MCF 10A (cell line): ENCODE measurements at regions not wholly inside any gene's neighbourhood (a gene's known extent, or its start where the extent isn't known, plus 50 kb on each side); places are given as distances from the start of the nearest gene placed in this dataset.
A peak's percentile ranks its signal among the peaks of the same experiment; 100 is the strongest.

Source experiments
- BruUV-seq: library from RNA; stranded (reverse); fragments of 400-500 nt; replicated peaks from 2 replicates; lab custom pipeline; 2021; lab: Mats Ljungman, UMichigan
- CTCF ChIA-PET: fragments of 300-600 bp; sonication (Branson Sonifier 250); formaldehyde crosslinking; extraction: SDS; loops from one replicate; lab custom pipeline; 2021; ENCODE audit warnings: antibody characterized with exemption, inconsistent platforms; lab: Yijun Ruan, JAX
- POLR2A ChIA-PET: fragments of 300-600, 350-650 bp; sonication (Branson Sonifier 250); formaldehyde crosslinking; extraction: SDS; loops from one replicate; lab custom pipeline; 2020; ENCODE audit warnings: antibody characterized with exemption, inconsistent platforms; lab: Yijun Ruan, JAX
- DNase-seq: peaks from one replicate; pipeline ENCODE4 v3.0.0-alpha.2; 2018; ENCODE audit not compliant: unreplicated experiment
- H3K27ac Mint-ChIP-seq: one replicate; pipeline ENCODE4 v1.8.0; 2022; ENCODE audit warnings: mild to moderate bottlenecking, low read depth, mixed read lengths; ENCODE audit not compliant: unreplicated experiment
- H3K27me3 Mint-ChIP-seq: one replicate; pipeline ENCODE4 v1.8.0; 2022; ENCODE audit warnings: mixed read lengths; ENCODE audit not compliant: insufficient read depth, unreplicated experiment
- H3K36me3 Mint-ChIP-seq: one replicate; pipeline ENCODE4 v1.8.0; 2022; ENCODE audit warnings: mild to moderate bottlenecking, moderate library complexity, mixed read lengths; ENCODE audit not compliant: insufficient read depth, unreplicated experiment
- H3K4me1 Mint-ChIP-seq: one replicate; pipeline ENCODE4 v1.8.0; 2022; ENCODE audit warnings: mixed read lengths; ENCODE audit not compliant: insufficient read depth, unreplicated experiment
- H3K4me3 Mint-ChIP-seq: one replicate; pipeline ENCODE4 v1.8.0; 2022; ENCODE audit warnings: mild to moderate bottlenecking, moderate library complexity, mixed read lengths; ENCODE audit not compliant: unreplicated experiment
- H3K9me3 Mint-ChIP-seq: one replicate; pipeline ENCODE4 v1.8.0; 2022; ENCODE audit warnings: mixed read lengths; ENCODE audit not compliant: unreplicated experiment
- intact Hi-C: fragments of 100-400 bp; cut with micrococcal nuclease; formaldehyde crosslinking; loops from 2 replicates; pipeline ENCODE4 v1.14.1; 2022
- TF ChIP-seq, protein P1 (sequence below): fragments of 200-600 bp; IDR thresholded peaks from one replicate; pipeline ENCODE4 v1.8.0; 2022; ENCODE audit warnings: antibody characterized with exemption, mild to moderate bottlenecking; ENCODE audit not compliant: unreplicated experiment

DNA sequence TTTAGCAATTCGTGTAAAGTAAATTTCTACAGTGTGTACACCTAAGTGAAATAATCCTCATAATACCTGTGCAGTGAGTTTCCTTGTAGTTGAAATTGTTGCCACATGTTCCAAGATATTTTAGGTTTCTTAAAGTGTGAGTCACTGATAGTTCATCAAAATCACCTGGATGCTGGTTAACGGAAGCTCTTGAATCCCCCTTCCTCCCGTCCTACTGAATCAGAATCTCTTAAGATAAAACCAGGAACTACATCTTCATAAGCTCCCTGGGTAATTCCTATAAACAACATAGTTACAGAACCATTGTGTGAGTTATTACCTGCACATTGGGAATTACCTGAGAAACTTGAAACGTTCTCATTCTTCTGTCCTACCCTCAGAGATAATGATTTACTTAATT, 197.4 kb upstream of the HS3ST1 start:
- no peaks in the 10 kb centered on the region for H3K36me3 Mint-ChIP-seq
- BruUV-seq: no TSS peak
- H3K27ac Mint-ChIP-seq: no peak overlapping the region
- H3K27me3 Mint-ChIP-seq: no peaks in the 10 kb centered on the region
- POLR2A ChIA-PET: interaction anchor here (0.6 to 2.3 kb wide), 5 partner anchors 9 to 197 kb away, joined by 3 to 9 read pairs (median 3); partner anchors contain the start of gene HS3ST1
- H3K9me3 Mint-ChIP-seq: no peaks in the 10 kb centered on the region
- peak; percentile 42 for DNase-seq
- intact Hi-C loops: no loop called here
- H3K4me3 Mint-ChIP-seq: no peak overlapping the region
- CTCF ChIA-PET: interaction anchor here (0.6 to 1.8 kb wide), 3 partner anchors 9 to 202 kb away, joined by 3 to 4 read pairs (median 3); no protein-coding TSS in a partner anchor
- TF ChIP-seq, protein P1, sequence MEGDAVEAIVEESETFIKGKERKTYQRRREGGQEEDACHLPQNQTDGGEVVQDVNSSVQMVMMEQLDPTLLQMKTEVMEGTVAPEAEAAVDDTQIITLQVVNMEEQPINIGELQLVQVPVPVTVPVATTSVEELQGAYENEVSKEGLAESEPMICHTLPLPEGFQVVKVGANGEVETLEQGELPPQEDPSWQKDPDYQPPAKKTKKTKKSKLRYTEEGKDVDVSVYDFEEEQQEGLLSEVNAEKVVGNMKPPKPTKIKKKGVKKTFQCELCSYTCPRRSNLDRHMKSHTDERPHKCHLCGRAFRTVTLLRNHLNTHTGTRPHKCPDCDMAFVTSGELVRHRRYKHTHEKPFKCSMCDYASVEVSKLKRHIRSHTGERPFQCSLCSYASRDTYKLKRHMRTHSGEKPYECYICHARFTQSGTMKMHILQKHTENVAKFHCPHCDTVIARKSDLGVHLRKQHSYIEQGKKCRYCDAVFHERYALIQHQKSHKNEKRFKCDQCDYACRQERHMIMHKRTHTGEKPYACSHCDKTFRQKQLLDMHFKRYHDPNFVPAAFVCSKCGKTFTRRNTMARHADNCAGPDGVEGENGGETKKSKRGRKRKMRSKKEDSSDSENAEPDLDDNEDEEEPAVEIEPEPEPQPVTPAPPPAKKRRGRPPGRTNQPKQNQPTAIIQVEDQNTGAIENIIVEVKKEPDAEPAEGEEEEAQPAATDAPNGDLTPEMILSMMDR: no peak
- peaks cover 38% of the 10 kb centered on the region for H3K4me1 Mint-ChIP-seq

DNA sequence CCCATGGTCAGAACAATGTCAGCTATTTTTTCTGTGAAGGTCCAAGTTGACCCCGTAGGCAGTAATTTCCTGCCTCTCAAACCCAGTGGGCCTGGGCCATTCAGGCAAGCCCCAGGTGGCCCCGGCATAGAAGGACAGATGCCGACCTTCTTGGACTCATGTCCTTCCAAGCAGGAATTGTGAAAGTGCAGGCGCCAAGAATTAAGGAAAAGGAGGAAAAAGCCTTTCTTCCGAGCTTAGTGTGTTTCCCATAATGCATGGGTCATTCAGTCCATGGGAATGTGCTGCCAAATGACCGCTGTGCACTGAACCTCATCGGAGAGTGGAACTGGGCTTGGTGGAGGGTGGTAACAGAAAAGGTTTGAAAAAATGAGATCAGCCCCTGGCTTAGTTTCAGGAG, 196.5 kb upstream of the HS3ST1 start:
- intact Hi-C loops: no loop called here
- Mint-ChIP-seq H3K27me3 (no peaks in the 10 kb centered on the region), H3K4me3 (no peak overlapping the region), H3K9me3 (no peaks in the 10 kb centered on the region), H3K36me3 (no peaks in the 10 kb centered on the region), H3K4me1 (peaks cover 38% of the 10 kb centered on the region), H3K27ac (no peak overlapping the region)
- ChIA-PET POLR2A (interaction anchor here (0.6 to 2.3 kb wide), 7 partner anchors 9 to 180 kb away, joined by 3 to 9 read pairs (median 6); no protein-coding TSS in a partner anchor), CTCF (interaction anchor here (0.7 to 1.2 kb wide), 5 partner anchors 11 to 196 kb away, joined by 3 read pairs; partner anchors contain the start of gene HS3ST1)
- BruUV-seq: no TSS peak
- DNase-seq: no peak
- TF ChIP-seq, protein P1: no peak

DNA sequence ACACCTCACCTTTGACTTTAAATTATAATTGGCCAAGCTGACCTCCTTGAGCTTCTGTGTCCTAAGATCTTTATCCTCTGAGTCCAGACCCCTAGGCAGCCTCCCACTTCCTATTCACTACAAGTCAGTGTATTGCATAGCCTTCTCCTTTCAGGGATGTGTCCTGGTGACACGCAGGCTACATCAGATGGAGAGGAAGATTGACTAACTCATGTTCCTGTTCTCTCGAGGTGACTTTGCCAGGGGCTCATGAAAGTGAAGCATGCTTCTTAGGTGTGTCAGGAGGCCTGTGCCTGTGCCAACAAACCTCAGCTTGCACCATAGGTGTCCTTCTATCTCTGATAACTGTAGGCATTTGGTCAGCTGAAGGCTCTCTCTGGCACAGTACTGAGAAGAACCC, 195.7 kb upstream of the HS3ST1 start:
- Mint-ChIP-seq H3K4me1 (peaks cover 33% of the 10 kb centered on the region), H3K27ac (no peak overlapping the region), H3K9me3 (no peaks in the 10 kb centered on the region), H3K36me3 (peaks cover 3% of the 10 kb centered on the region), H3K4me3 (no peak overlapping the region), H3K27me3 (no peaks in the 10 kb centered on the region)
- DNase-seq: peak; percentile 71
- POLR2A ChIA-PET: interaction anchor here (0.7 to 2.3 kb wide), 6 partner anchors 8 to 59 kb away, joined by 3 to 9 read pairs (median 6); no protein-coding TSS in a partner anchor
- no TSS peak for BruUV-seq
- CTCF ChIA-PET: interaction anchor here (0.8 to 1.3 kb wide), 3 partner anchors 88 to 1045 kb away, joined by 3 read pairs; no protein-coding TSS in a partner anchor
- intact Hi-C loops: no loop called here
- TF ChIP-seq, protein P1: no peak

DNA sequence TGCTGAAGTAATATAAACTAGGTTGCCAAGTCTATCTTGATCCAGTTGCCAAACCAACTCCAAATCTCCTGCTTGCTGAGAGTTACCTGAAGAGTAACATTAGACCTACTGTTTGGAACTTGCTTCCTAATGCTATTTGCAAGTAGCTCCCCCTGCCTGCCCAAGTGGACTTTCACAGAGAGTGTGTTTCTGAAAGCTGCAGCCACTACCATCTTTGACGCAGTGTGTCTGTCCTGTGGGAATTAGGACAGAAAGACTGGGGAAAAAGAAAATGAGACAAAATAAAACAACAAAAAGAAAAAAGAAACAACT, 195.0 kb upstream of the HS3ST1 start:
- POLR2A ChIA-PET: interaction anchor here (0.7 kb wide), 1 partner anchor 133 kb away, joined by 4 read pairs; no protein-coding TSS in a partner anchor
- CTCF ChIA-PET: interaction anchor here (0.8 to 1.3 kb wide), 2 partner anchors 169 to 1044 kb away, joined by 3 read pairs; no protein-coding TSS in a partner anchor
- Mint-ChIP-seq H3K9me3 (no peaks in the 10 kb centered on the region), H3K4me1 (peaks cover 26% of the 10 kb centered on the region), H3K27me3 (no peaks in the 10 kb centered on the region), H3K36me3 (peaks cover 6% of the 10 kb centered on the region), H3K27ac (no peak overlapping the region), H3K4me3 (no peak overlapping the region)
- intact Hi-C loops: no loop called here
- BruUV-seq: no TSS peak
- TF ChIP-seq, protein P1: peak; percentile 17
- peak; percentile 47 for DNase-seq
